ENCODE measurements at regions not wholly inside any gene's neighbourhood (a gene's known extent, or its start where the extent isn't known, plus 50 kb on each side); places are given as distances from the start of the nearest gene placed in this dataset.

GRCh38 chr18:29501952-29502351, 1325.0 kb upstream of the CDH2 start:
- ATAC-seq (ENCODE audit: insufficient read depth, low read depth) (no peak), DNase-seq (no peak)
- no peak overlapping the region for H3K27ac ChIP-seq (ENCODE audit: low read length)
- no peaks in the 10 kb centered on the region for H3K4me1 ChIP-seq (ENCODE audit: insufficient read depth, low read length)
- H3K36me3 ChIP-seq (ENCODE audit: insufficient read depth, low read length) = no peaks in the 10 kb centered on the region
- no peaks in the 10 kb centered on the region for H3K79me2 ChIP-seq (ENCODE audit: insufficient read depth, low read length)
- H3K4me2 ChIP-seq (ENCODE audit: insufficient read depth, low read length) = no peak overlapping the region
- no peaks in the 10 kb centered on the region for H4K20me1 ChIP-seq (ENCODE audit: insufficient read depth, low read length)
- TF ChIP-seq, protein P1, sequence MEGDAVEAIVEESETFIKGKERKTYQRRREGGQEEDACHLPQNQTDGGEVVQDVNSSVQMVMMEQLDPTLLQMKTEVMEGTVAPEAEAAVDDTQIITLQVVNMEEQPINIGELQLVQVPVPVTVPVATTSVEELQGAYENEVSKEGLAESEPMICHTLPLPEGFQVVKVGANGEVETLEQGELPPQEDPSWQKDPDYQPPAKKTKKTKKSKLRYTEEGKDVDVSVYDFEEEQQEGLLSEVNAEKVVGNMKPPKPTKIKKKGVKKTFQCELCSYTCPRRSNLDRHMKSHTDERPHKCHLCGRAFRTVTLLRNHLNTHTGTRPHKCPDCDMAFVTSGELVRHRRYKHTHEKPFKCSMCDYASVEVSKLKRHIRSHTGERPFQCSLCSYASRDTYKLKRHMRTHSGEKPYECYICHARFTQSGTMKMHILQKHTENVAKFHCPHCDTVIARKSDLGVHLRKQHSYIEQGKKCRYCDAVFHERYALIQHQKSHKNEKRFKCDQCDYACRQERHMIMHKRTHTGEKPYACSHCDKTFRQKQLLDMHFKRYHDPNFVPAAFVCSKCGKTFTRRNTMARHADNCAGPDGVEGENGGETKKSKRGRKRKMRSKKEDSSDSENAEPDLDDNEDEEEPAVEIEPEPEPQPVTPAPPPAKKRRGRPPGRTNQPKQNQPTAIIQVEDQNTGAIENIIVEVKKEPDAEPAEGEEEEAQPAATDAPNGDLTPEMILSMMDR (IDR thresholded peaks at IDR 0.05; ENCODE audit: borderline replicate concordance, extremely low read depth, low read length, poor library complexity, severe bottlenecking) = no peak
- no peak for TF ChIP-seq EZH2 (IDR thresholded peaks at IDR 0.05; ENCODE audit: borderline replicate concordance, low read depth, low read length, severe bottlenecking)
- H3K9me3 ChIP-seq (ENCODE audit: insufficient read depth, low read length, severe bottlenecking) = no peaks in the 10 kb centered on the region
- no peak overlapping the region for H2AFZ ChIP-seq (ENCODE audit: low read depth, low read length)
- no peak overlapping the region for H3K4me3 ChIP-seq (ENCODE audit: low read depth in 1 of 2, low read length in 2 of 2)
- H3K9ac ChIP-seq (ENCODE audit: low read depth, low read length) = no peak overlapping the region
- no peaks in the 10 kb centered on the region for H3K27me3 ChIP-seq (ENCODE audit: insufficient read depth, low read length, poor library complexity)

- H3K36me3 ChIP-seq (ENCODE audit: insufficient read depth, low read length) = no peaks in the 10 kb centered on the region
- no peaks in the 10 kb centered on the region for H4K20me1 ChIP-seq (ENCODE audit: insufficient read depth, low read length)
- no peak overlapping the region for H3K4me2 ChIP-seq (ENCODE audit: insufficient read depth, low read length)
- no peak overlapping the region for H3K27ac ChIP-seq (ENCODE audit: low read length)
- TF ChIP-seq, protein P1 (IDR thresholded peaks at IDR 0.05; ENCODE audit: borderline replicate concordance, extremely low read depth, low read length, poor library complexity, severe bottlenecking) = no peak
- no peak for TF ChIP-seq EZH2 (IDR thresholded peaks at IDR 0.05; ENCODE audit: borderline replicate concordance, low read depth, low read length, severe bottlenecking)
- no peak for DNase-seq
- H3K9me3 ChIP-seq (ENCODE audit: insufficient read depth, low read length, severe bottlenecking) = no peaks in the 10 kb centered on the region
- no peaks in the 10 kb centered on the region for H3K79me2 ChIP-seq (ENCODE audit: insufficient read depth, low read length)
- no peak overlapping the region for H3K4me3 ChIP-seq (ENCODE audit: low read depth in 1 of 2, low read length in 2 of 2)
- H2AFZ ChIP-seq (ENCODE audit: low read depth, low read length) = no peak overlapping the region
- no peak overlapping the region for H3K9ac ChIP-seq (ENCODE audit: low read depth, low read length)
- H3K4me1 ChIP-seq (ENCODE audit: insufficient read depth, low read length) = no peaks in the 10 kb centered on the region
- no peaks in the 10 kb centered on the region for H3K27me3 ChIP-seq (ENCODE audit: insufficient read depth, low read length, poor library complexity)
- no peak for ATAC-seq (ENCODE audit: insufficient read depth, low read depth)
Observed at GRCh38 chr18:29496152-29496680, 1319.3 kb upstream of the CDH2 start.

- no peak for TF ChIP-seq EZH2 (IDR thresholded peaks at IDR 0.05; ENCODE audit: borderline replicate concordance, low read depth, low read length, severe bottlenecking)
- TF ChIP-seq, protein P1 (IDR thresholded peaks at IDR 0.05; ENCODE audit: borderline replicate concordance, extremely low read depth, low read length, poor library complexity, severe bottlenecking) = no peak
Observed at GRCh38 chr18:29494371-29494770, 1317.4 kb upstream of the CDH2 start.

GRCh38 chr18:29491907-29492306, 1315.0 kb upstream of the CDH2 start:
- Histone ChIP-seq H3K4me3 (ENCODE audit: low read depth in 1 of 2, low read length in 2 of 2) (no peak overlapping the region), H3K36me3 (ENCODE audit: insufficient read depth, low read length) (no peaks in the 10 kb centered on the region), H2AFZ (ENCODE audit: low read depth, low read length) (no peak overlapping the region), H3K9ac (ENCODE audit: low read depth, low read length) (no peak overlapping the region), H3K79me2 (ENCODE audit: insufficient read depth, low read length) (no peaks in the 10 kb centered on the region), H3K27me3 (ENCODE audit: insufficient read depth, low read length, poor library complexity) (no peaks in the 10 kb centered on the region), H3K27ac (ENCODE audit: low read length) (no peak overlapping the region), H4K20me1 (ENCODE audit: insufficient read depth, low read length) (no peaks in the 10 kb centered on the region), H3K4me2 (ENCODE audit: insufficient read depth, low read length) (no peak overlapping the region), H3K9me3 (ENCODE audit: insufficient read depth, low read length, severe bottlenecking) (no peaks in the 10 kb centered on the region), H3K4me1 (ENCODE audit: insufficient read depth, low read length) (no peaks in the 10 kb centered on the region)
- TF ChIP-seq, protein P1 (IDR thresholded peaks at IDR 0.05; ENCODE audit: borderline replicate concordance, extremely low read depth, low read length, poor library complexity, severe bottlenecking) = no peak
- TF ChIP-seq EZH2 (IDR thresholded peaks at IDR 0.05; ENCODE audit: borderline replicate concordance, low read depth, low read length, severe bottlenecking) = no peak
- no peak for DNase-seq
- ATAC-seq (ENCODE audit: insufficient read depth, low read depth) = no peak

More at GRCh38 chr18:29494371-29494770, 1317.4 kb upstream of the CDH2 start:
- no peaks in the 10 kb centered on the region for H3K27me3 ChIP-seq (ENCODE audit: insufficient read depth, low read length, poor library complexity)
- H3K9me3 ChIP-seq (ENCODE audit: insufficient read depth, low read length, severe bottlenecking) = no peaks in the 10 kb centered on the region
- ATAC-seq (ENCODE audit: insufficient read depth, low read depth) (no peak), DNase-seq (no peak)
- no peaks in the 10 kb centered on the region for H3K36me3 ChIP-seq (ENCODE audit: insufficient read depth, low read length)
- H3K79me2 ChIP-seq (ENCODE audit: insufficient read depth, low read length) = no peaks in the 10 kb centered on the region
- no peaks in the 10 kb centered on the region for H4K20me1 ChIP-seq (ENCODE audit: insufficient read depth, low read length)
- no peak overlapping the region for H3K27ac ChIP-seq (ENCODE audit: low read length)
- no peak overlapping the region for H3K9ac ChIP-seq (ENCODE audit: low read depth, low read length)
- H3K4me3 ChIP-seq (ENCODE audit: low read depth in 1 of 2, low read length in 2 of 2) = no peak overlapping the region
- H3K4me1 ChIP-seq (ENCODE audit: insufficient read depth, low read length) = no peaks in the 10 kb centered on the region
- H3K4me2 ChIP-seq (ENCODE audit: insufficient read depth, low read length) = no peak overlapping the region
- H2AFZ ChIP-seq (ENCODE audit: low read depth, low read length) = no peak overlapping the region
